Frontal cortex (tissue), 3 donors: ENCODE measurements at regions not wholly inside any gene's neighbourhood (a gene's known extent, or its start where the extent isn't known, plus 50 kb on each side); places are given as distances from the start of the nearest gene placed in this dataset.
"Not testable (repeated sequence)": the region's sequence is repeated elsewhere in the genome, so short reads cannot be mapped to it uniquely, and the experiment has no call there.

Source experiments
- DNase-seq, 2 donors: peaks; one replicate each; pipeline ENCODE4 v3.0.0; 2012; ENCODE audit warnings: low spot score in 2 of 2
- FAIRE-seq: peaks from 2 replicates; lab custom pipeline; 2012; peaks lifted over from hg19 to GRCh38; lab: Jason Lieb, UNC
- donor health status: control.
- donor health status: control.
- donor health status: control.

- FAIRE-seq (no peak), DNase-seq (no peak)
These were observed 1232.4 kb downstream of the STIM2 start for GRCh38 chr4:28093071-28093470.

DNA sequence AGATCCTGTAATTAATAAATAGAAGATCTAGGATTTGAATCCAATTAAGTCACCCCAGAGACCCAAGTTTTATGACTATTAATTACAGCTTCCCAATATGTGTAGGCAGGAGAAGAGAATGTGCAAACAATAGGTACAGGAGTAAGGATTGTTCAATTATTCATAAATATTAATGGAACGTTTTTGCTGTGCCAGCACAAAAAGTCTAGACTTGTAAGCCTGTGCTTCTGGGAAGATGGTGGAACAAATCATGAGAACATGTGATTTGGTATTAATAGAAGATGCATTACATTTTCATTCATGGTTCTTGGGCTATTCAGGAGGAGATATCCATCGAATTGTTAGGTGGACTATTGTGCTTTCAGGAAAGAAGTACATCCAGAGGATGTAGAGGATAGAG is 1240.9 kb downstream of the STIM2 start:
- FAIRE-seq (no peak), DNase-seq (no peak)

DNA sequence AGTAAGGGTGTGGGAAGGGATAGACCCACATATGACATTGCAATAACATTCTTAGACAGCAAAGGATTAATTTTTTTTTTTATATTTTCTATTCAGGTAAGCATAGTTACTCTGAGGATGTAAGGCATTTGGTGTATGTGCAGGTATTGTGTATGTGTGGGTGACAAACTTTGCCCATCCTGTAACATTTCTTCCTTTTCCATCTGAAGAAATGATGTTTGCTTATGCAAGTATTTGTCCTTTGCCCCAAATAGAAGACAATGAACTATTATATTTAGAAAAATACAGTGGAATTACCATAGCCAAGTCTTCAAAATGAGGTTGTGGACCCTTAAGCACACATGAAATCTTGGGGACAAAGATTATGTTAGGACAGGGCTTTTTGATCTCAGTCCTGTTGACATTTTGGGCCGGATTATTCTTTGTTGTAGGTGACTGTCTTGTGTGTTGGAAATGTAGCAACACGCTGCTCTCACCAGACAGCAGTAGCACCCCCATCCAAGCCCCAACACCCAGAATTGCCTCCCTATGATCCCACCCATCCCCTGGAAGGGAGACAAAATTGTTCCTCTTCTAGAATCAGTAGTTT is 1244.7 kb downstream of the STIM2 start:
- DNase-seq (no peak), FAIRE-seq (no peak)

- DNase-seq = no peak
- no peak for FAIRE-seq
These were observed 1245.5 kb downstream of the STIM2 start for GRCh38 chr4:28106155-28106554.

DNA sequence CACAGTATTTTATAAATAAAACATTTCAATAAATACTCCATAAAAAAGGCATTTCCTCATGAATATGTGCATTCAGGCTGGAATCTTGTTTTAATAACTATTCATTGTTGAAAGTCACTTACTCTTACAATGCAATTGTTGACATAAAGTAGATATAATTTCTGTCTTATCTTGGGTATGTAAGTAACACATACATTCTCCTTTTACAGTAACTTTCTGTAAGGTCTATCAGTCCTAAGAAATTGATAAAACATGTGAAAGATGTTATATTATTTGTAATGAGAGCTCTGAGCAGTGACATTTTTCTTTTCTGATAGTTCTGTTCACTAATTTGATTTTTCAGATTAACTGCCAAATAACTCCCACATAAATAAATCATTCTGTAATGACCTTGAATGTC is 1249.2 kb downstream of the STIM2 start:
- FAIRE-seq = no peak
- DNase-seq = no peak

GRCh38 chr4:28112691-28113335 is 1252.2 kb downstream of the STIM2 start:
- not testable (repeated sequence) for DNase-seq, FAIRE-seq

GRCh38 chr4:28113586-28113985 is 1252.9 kb downstream of the STIM2 start:
- DNase-seq, FAIRE-seq: not testable (repeated sequence)

GRCh38 chr4:28116526-28117083 is 1256.0 kb downstream of the STIM2 start:
- not testable (repeated sequence) for FAIRE-seq, DNase-seq

DNA sequence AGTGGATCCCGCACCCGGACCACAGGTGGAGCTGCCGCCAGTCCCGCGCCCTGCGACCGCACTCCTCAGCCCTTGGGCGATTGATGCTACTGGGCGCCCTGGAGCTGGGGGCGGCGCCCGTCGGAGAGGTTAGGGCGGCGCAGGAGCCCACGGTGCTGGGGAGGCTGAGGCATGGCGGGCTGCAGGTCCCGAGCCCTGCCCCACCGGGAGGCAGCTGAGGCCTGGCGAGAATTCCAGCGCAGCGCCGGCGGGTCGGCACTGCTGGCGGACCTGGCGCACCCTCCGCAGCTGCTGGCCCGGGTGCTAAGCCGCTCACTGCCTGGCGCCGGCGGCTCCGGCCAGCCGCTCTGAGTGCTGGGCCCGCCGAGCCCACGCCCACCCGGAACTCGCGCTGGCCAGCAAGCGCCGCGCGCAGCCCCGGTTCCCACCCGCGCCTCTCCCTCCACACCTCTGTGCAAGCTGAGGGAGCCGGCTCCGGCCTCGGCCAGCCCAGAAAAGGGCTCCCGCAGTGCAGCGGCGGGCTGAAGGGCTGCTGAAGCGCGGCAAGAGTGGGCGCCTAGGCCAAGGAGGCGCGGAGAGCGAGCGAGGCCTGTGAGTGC is 1256.5 kb downstream of the STIM2 start:
- DNase-seq (no peak), FAIRE-seq (no peak)

DNA sequence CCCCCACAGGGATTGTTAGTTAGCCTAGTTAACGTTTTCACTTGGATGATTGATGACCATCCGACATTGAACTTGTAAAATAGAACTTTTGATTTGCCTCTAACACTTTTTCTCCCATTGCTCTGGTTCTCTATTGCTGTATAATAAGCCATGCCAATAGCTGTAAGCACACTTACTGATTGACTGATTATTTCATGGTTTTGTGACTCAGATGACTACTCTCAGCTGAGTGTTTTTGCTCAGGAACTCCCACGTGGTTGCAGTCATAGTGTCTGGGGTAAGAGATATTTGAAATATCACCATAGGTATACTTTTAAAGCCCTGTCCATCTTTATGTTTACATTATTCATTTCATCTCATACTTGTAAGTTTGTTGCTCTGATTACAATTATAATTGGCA is 1285.5 kb downstream of the STIM2 start:
- no peak for DNase-seq
- FAIRE-seq = no peak

DNA sequence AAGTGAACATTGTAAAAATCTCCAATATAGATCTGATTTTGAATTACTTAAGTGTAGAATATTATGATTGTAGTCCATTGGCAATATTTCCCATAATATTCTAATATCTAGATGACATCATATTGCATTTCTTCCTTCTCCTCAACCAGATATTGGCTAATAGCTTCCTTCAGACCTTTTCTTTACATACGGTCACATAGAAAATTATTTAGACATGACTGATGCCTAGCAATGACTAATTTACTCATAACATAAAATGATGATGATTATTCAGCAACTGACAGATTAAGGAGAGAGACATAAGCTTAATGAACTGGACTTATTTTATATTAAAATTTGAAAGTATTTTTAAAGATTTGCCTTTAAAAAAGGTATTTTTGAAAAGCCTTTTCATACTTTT is 1287.6 kb downstream of the STIM2 start:
- DNase-seq = no peak
- no peak for FAIRE-seq

- no peak for DNase-seq
These were observed 1289.1 kb downstream of the STIM2 start for GRCh38 chr4:28149762-28150161.

GRCh38 chr4:28151314-28151713 is 1290.7 kb downstream of the STIM2 start:
- no peak for DNase-seq
- no peak for FAIRE-seq

More at GRCh38 chr4:28149762-28150161, 1289.1 kb downstream of the STIM2 start:
- FAIRE-seq = no peak

DNA sequence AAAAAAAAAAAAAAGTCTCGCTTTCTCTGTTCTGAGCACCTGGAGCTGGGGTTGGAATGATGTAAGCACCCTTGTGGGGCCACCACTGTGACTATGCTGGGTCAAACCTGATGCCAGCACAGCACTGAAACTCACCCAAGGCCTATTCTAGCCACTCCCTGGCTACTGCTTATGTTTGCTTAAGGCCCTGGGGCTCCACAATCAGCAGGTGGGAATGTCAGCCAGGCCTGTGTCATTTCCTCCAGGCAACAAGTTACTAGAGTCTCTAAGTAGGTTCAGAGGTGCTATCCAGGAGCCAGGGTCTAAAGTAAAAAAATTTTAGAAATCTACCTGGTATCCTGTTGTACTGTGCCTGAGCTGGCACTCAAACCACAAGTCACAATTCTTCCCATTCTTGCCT is 1306.8 kb downstream of the STIM2 start:
- FAIRE-seq (no peak), DNase-seq (no peak)

- no peak for FAIRE-seq
These were observed 1316.3 kb downstream of the STIM2 start for GRCh38 chr4:28176942-28177341.

GRCh38 chr4:28177641-28178040 is 1317.0 kb downstream of the STIM2 start:
- DNase-seq (no peak), FAIRE-seq (no peak)

More at GRCh38 chr4:28176942-28177341, 1316.3 kb downstream of the STIM2 start:
- DNase-seq = no peak

- DNase-seq = no peak
- peak; percentile 17 for FAIRE-seq
These were observed 1318.5 kb downstream of the STIM2 start for GRCh38 chr4:28179126-28179525.

GRCh38 chr4:28209371-28209924 is 1348.8 kb downstream of the STIM2 start:
- no peak for DNase-seq
- FAIRE-seq = no peak

DNA sequence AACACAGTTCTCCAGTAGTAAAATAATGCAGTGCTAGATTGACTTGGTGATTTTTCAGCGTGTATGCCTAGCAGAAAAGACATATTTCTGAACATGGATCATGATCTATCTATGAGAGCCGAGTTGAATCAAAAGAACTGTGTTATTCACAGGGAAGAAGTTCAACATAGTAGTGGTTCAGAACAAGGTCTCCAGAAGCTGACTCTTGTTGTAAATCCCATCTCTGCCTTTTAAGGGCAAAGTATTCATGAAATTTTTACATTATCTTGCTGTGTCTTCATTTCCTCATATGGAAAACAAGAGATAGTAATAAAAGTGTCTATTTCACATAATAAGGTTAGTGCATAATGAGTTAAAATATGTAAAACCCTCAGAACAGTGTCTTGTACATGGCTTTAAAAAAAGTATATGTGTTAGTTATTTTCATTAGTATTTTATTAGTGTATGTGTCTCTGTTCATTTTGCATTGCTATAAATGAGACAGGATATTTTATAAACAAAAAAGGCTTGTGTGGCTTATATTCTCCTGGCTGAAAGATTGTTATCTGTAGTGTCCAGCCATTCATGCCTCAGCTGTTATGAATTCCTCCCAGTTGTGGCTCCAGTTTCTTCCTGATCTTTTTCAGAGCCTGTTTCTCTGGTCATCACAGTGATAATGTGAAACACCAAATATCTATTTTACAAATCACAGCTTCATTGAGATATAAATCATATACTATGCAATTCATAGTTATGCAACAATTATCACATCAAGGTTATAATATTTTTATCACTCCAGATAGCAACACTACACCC is 1351.2 kb downstream of the STIM2 start:
- FAIRE-seq = no peak
- no peak for DNase-seq

DNA sequence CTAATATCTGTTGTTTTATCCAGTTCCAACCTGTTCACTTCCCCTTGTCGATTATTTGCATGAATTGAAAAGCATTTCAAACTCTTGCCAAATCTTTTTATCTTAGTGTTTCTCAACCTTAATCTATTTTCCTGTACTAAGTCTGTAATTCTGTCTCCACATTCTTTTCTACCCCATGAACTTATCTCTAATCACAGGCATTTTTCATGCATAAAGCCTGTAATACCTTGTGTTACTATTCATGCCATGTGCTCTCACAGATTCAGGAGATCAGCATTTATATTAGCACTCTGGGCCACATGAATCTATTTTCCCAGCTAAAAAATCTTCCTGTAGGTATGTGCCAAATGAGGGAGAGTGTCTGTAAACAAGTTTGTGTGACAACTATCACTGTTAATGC is 1360.9 kb downstream of the STIM2 start:
- DNase-seq = no peak
- no peak for FAIRE-seq
